ENCODE measurements at regions not wholly inside any gene's neighbourhood (a gene's known extent, or its start where the extent isn't known, plus 50 kb on each side); places are given as distances from the start of the nearest gene placed in this dataset.
"Not testable (repeated sequence)": the region's sequence is repeated elsewhere in the genome, so short reads cannot be mapped to it uniquely, and the experiment has no call there.

- DNase-seq: no peak
Measured at GRCh38 chr7:106750773-106751172, 89.8 kb upstream of the CCDC71L start.

GRCh38 chr7:106752367-106752766, 91.4 kb upstream of the CCDC71L start:
- no peak for DNase-seq

GRCh38 chr7:106755024-106755423, 94.1 kb upstream of the CCDC71L start:
- DNase-seq: not testable (repeated sequence)

- DNase-seq: no peak
Measured at GRCh38 chr7:106755641-106756040, 94.7 kb upstream of the CCDC71L start.

GRCh38 chr7:106756071-106756470, 95.1 kb upstream of the CCDC71L start:
- no peak for DNase-seq

GRCh38 chr7:106756884-106757283, 95.9 kb upstream of the CCDC71L start:
- no peak for DNase-seq

GRCh38 chr7:106757846-106758245, 96.9 kb upstream of the CCDC71L start:
- DNase-seq: no peak

GRCh38 chr7:106762845-106763244, 101.9 kb upstream of the CCDC71L start:
- not testable (repeated sequence) for DNase-seq

GRCh38 chr7:106763717-106764116, 101.4 kb upstream of the PIK3CG start:
- DNase-seq: no peak

- DNase-seq: no peak
Measured at GRCh38 chr7:106765727-106766355, 99.2 kb upstream of the PIK3CG start.

GRCh38 chr7:106766551-106766950, 98.5 kb upstream of the PIK3CG start:
- DNase-seq: no peak

GRCh38 chr7:106767078-106767477, 98.0 kb upstream of the PIK3CG start:
- DNase-seq: peak in 1 of 2 donors; percentile 10

- peak in 1 of 2 donors; percentile 42 for DNase-seq
Measured at GRCh38 chr7:106767498-106768323, 97.4 kb upstream of the PIK3CG start.

- peak in 1 of 2 donors; percentile 24 for DNase-seq
Measured at GRCh38 chr7:106768324-106768751, 96.7 kb upstream of the PIK3CG start.

GRCh38 chr7:106770191-106770590, 94.9 kb upstream of the PIK3CG start:
- DNase-seq: no peak

GRCh38 chr7:106772655-106773108, 92.4 kb upstream of the PIK3CG start:
- no peak for DNase-seq

GRCh38 chr7:106773228-106773627, 91.9 kb upstream of the PIK3CG start:
- DNase-seq: no peak

GRCh38 chr7:106773721-106774120, 91.4 kb upstream of the PIK3CG start:
- DNase-seq: no peak

- DNase-seq: no peak
Measured at GRCh38 chr7:106774213-106774767, 90.8 kb upstream of the PIK3CG start.

GRCh38 chr7:106774768-106775551, 90.1 kb upstream of the PIK3CG start:
- DNase-seq: peak; percentile 13 to 47

- DNase-seq: no peak
Measured at GRCh38 chr7:106775552-106775936, 89.5 kb upstream of the PIK3CG start.

GRCh38 chr7:106775975-106776607, 89.0 kb upstream of the PIK3CG start:
- no peak for DNase-seq

All from CD4-positive, alpha-beta T cell treated with Interleukin-4 for 1 hour (primary cell).